ENCODE measurements at regions not wholly inside any gene's neighbourhood (a gene's known extent, or its start where the extent isn't known, plus 50 kb on each side); places are given as distances from the start of the nearest gene placed in this dataset.

- peaks cover 7% of the 10 kb centered on the region for H3K9me3 Mint-ChIP-seq (ENCODE audit: low read depth)
- no peak overlapping the region for H3K27ac Mint-ChIP-seq
- H3K4me1 Mint-ChIP-seq (ENCODE audit: low read depth): no peaks in the 10 kb centered on the region
- H3K27me3 Mint-ChIP-seq: no peaks in the 10 kb centered on the region
- no peak for DNase-seq (ENCODE audit: low spot score, unreplicated experiment)
- H3K36me3 Mint-ChIP-seq (ENCODE audit: insufficient read depth): no peaks in the 10 kb centered on the region
- H3K4me3 Mint-ChIP-seq (ENCODE audit: low read depth): no peak overlapping the region
- no peak for TF ChIP-seq CTCF (IDR thresholded peaks at IDR 0.05; ENCODE audit: unreplicated experiment)
Measured at GRCh38 chr11:82225930-82226329, 507.7 kb downstream of the FAM181B start.

- H3K27ac Mint-ChIP-seq: no peak overlapping the region
- H3K36me3 Mint-ChIP-seq (ENCODE audit: insufficient read depth): no peaks in the 10 kb centered on the region
- H3K4me1 Mint-ChIP-seq (ENCODE audit: low read depth): no peaks in the 10 kb centered on the region
- H3K4me3 Mint-ChIP-seq (ENCODE audit: low read depth): no peak overlapping the region
- peaks cover 7% of the 10 kb centered on the region for H3K9me3 Mint-ChIP-seq (ENCODE audit: low read depth)
- no peak for DNase-seq (ENCODE audit: low spot score, unreplicated experiment)
- no peaks in the 10 kb centered on the region for H3K27me3 Mint-ChIP-seq
- no peak for TF ChIP-seq CTCF (IDR thresholded peaks at IDR 0.05; ENCODE audit: unreplicated experiment)
Measured at GRCh38 chr11:82225502-82225901, 508.2 kb downstream of the FAM181B start.

GRCh38 chr11:82216927-82217570 is 516.6 kb downstream of the FAM181B start:
- no peak for DNase-seq (ENCODE audit: low spot score, unreplicated experiment)
- Mint-ChIP-seq H3K27ac (no peak overlapping the region), H3K36me3 (ENCODE audit: insufficient read depth) (no peaks in the 10 kb centered on the region), H3K9me3 (ENCODE audit: low read depth) (no peaks in the 10 kb centered on the region), H3K27me3 (no peaks in the 10 kb centered on the region), H3K4me3 (ENCODE audit: low read depth) (no peak overlapping the region), H3K4me1 (ENCODE audit: low read depth) (peaks cover 5% of the 10 kb centered on the region)
- TF ChIP-seq CTCF (IDR thresholded peaks at IDR 0.05; ENCODE audit: unreplicated experiment): no peak

- H3K36me3 Mint-ChIP-seq (ENCODE audit: insufficient read depth): no peaks in the 10 kb centered on the region
- H3K27me3 Mint-ChIP-seq: no peaks in the 10 kb centered on the region
- DNase-seq (ENCODE audit: low spot score, unreplicated experiment): no peak
- no peak overlapping the region for H3K4me3 Mint-ChIP-seq (ENCODE audit: low read depth)
- no peaks in the 10 kb centered on the region for H3K9me3 Mint-ChIP-seq (ENCODE audit: low read depth)
- no peaks in the 10 kb centered on the region for H3K4me1 Mint-ChIP-seq (ENCODE audit: low read depth)
- TF ChIP-seq CTCF (IDR thresholded peaks at IDR 0.05; ENCODE audit: unreplicated experiment): no peak
- no peak overlapping the region for H3K27ac Mint-ChIP-seq
Measured at GRCh38 chr11:82210011-82210410, 523.7 kb downstream of the FAM181B start.

GRCh38 chr11:82195283-82195682 is 538.4 kb downstream of the FAM181B start:
- H3K9me3 Mint-ChIP-seq (ENCODE audit: low read depth): peaks cover 3% of the 10 kb centered on the region
- no peaks in the 10 kb centered on the region for H3K36me3 Mint-ChIP-seq (ENCODE audit: insufficient read depth)
- no peaks in the 10 kb centered on the region for H3K27me3 Mint-ChIP-seq
- H3K27ac Mint-ChIP-seq: no peak overlapping the region
- no peak for DNase-seq (ENCODE audit: low spot score, unreplicated experiment)
- TF ChIP-seq CTCF (IDR thresholded peaks at IDR 0.05; ENCODE audit: unreplicated experiment): no peak
- no peak overlapping the region for H3K4me3 Mint-ChIP-seq (ENCODE audit: low read depth)
- peaks cover 4% of the 10 kb centered on the region for H3K4me1 Mint-ChIP-seq (ENCODE audit: low read depth)

All from progenitor cell of endocrine pancreas (in vitro differentiated cells).